BLaER1 treated with 17β-estradiol and CSF1 and Interleukin-3, amounts not matched to agents 10 nM and 100 nM (cell line): ENCODE measurements at regions not wholly inside any gene's neighbourhood (a gene's known extent, or its start where the extent isn't known, plus 50 kb on each side); places are given as distances from the start of the nearest gene placed in this dataset.
A peak's percentile ranks its signal among the peaks of the same experiment; 100 is the strongest.
"Not testable (repeated sequence)": the region's sequence is repeated elsewhere in the genome, so short reads cannot be mapped to it uniquely, and the experiment has no call there.

Experiments used
- H3K27ac ChIP-seq, 11 experiments: shearing (Covaris generic); formaldehyde crosslinking; 2 replicates each; pipeline ENCODE4 v1.8.1; 2022
- H3K27me3 ChIP-seq, 11 experiments: shearing (Covaris generic); formaldehyde crosslinking; 2 replicates each; pipeline ENCODE4 v1.8.1; 2022
- H3K36me3 ChIP-seq, 11 experiments: shearing (Covaris generic); formaldehyde crosslinking; 2 replicates each; pipeline ENCODE4 v1.8.1; 2022
- H3K4me1 ChIP-seq, 10 experiments: shearing (Covaris generic); formaldehyde crosslinking; 2 replicates each; pipeline ENCODE4 v1.8.1; 2022
- H3K4me2 ChIP-seq, 11 experiments: shearing (Covaris generic); formaldehyde crosslinking; 2 replicates each; pipeline ENCODE4 v1.8.1; 2022
- H3K4me3 ChIP-seq, 10 experiments: shearing (Covaris generic); formaldehyde crosslinking; 2 replicates each; pipeline ENCODE4 v1.8.1; 2022
- H3K9ac ChIP-seq, 11 experiments: shearing (Covaris generic); formaldehyde crosslinking; 2 replicates each; pipeline ENCODE4 v1.8.1; 2022
- H3K9me3 ChIP-seq, 11 experiments: shearing (Covaris generic); formaldehyde crosslinking; replicated peaks in 1 of 11; 2 replicates each; pipeline ENCODE4 v1.8.1; 2022
- H4K20me1 ChIP-seq, 11 experiments: shearing (Covaris generic); formaldehyde crosslinking; 2 replicates each; pipeline ENCODE4 v1.8.1; 2022
- Cebpa-rat ChIP-seq, 11 experiments: shearing (Covaris generic); IDR thresholded peaks; 2 replicates each; pipeline ENCODE4 v1.8.1; 2022

- Histone ChIP-seq H3K27me3 (peaks cover 0 to 27% (median 0%) of the 10 kb centered on the region in 11 experiments; a peak in 5 of 22 replicates), H3K4me2 (no peak overlapping the region), H4K20me1 (peaks cover 0 to 7% (median 0%) of the 10 kb centered on the region in 11 experiments; a peak in 1 of 22 replicates), H3K27ac (no peak overlapping the region), H3K36me3 (no peaks in the 10 kb centered on the region), H3K4me1 (peaks cover 0 to 45% (median 39%) of the 10 kb centered on the region in 10 experiments; a peak in 17 of 20 replicates), H3K9ac (no peak overlapping the region), H3K4me3 (no peak overlapping the region), H3K9me3 (peaks cover 0 to 5% (median 0%) of the 10 kb centered on the region in 11 experiments; a peak in 2 of 22 replicates)
- TF ChIP-seq Cebpa-rat (IDR thresholded peaks at IDR 0.05): no peak
Measured at GRCh38 chr17:77045441-77046041, 95.2 kb upstream of the SEC14L1 start.

- H3K4me3 ChIP-seq: no peak overlapping the region
- H3K4me1 ChIP-seq: peaks cover 5 to 62% (median 60%) of the 10 kb centered on the region in 10 experiments; a peak in 19 of 20 replicates
- peaks cover 0 to 8% (median 0%) of the 10 kb centered on the region in 11 experiments; a peak in 1 of 22 replicates for H4K20me1 ChIP-seq
- H3K4me2 ChIP-seq: peak overlapping the region in 9 of 11 experiments; percentile 2 to 97 (median 72); a peak in 18 of 22 replicates
- H3K36me3 ChIP-seq: no peaks in the 10 kb centered on the region
- TF ChIP-seq Cebpa-rat (IDR thresholded peaks at IDR 0.05): no peak
- H3K27me3 ChIP-seq: peaks cover 0 to 41% (median 0%) of the 10 kb centered on the region in 11 experiments; a peak in 5 of 22 replicates
- H3K27ac ChIP-seq: peak overlapping the region in 1 of 11 experiments; percentile 17; a peak in 1 of 22 replicates
- peaks cover 0 to 5% (median 0%) of the 10 kb centered on the region in 11 experiments; a peak in 2 of 22 replicates for H3K9me3 ChIP-seq
- H3K9ac ChIP-seq: peak overlapping the region in 1 of 11 experiments; percentile 14; a peak in 1 of 22 replicates
Measured at GRCh38 chr17:77049440-77049839, 91.3 kb upstream of the SEC14L1 start.

- peak overlapping the region in 9 of 11 experiments; percentile 51 to 97 (median 72); a peak in 18 of 22 replicates for H3K4me2 ChIP-seq
Measured at GRCh38 chr17:77050901-77051300, 89.9 kb upstream of the SEC14L1 start.

DNA sequence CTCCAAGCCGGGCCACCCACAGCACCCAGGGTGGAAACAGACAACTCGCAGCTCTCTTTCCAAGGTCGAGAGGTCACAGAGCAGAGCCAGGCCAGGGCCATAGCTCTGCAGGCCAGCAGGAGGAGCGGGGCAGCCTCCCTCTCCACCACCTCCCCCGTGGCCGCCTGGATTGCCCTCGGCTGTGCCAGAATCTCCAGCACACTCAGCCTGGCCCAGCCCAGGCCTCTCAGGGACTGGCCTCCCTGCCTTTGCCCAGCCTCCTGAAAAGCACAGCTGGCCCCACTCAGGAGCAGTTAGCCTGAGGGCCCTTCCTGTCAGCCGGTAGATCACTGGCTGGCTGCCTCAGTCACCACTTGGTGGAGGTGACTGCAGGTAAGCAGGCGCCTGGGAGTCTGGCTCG, 85.8 kb upstream of the SEC14L1 start:
- H4K20me1 ChIP-seq: peaks cover 0 to 7% (median 0%) of the 10 kb centered on the region in 11 experiments; a peak in 1 of 22 replicates
- no peaks in the 10 kb centered on the region for H3K36me3 ChIP-seq
- no peak for TF ChIP-seq Cebpa-rat (IDR thresholded peaks at IDR 0.05)
- H3K4me3 ChIP-seq: no peak overlapping the region
- peak overlapping the region in 8 of 11 experiments; percentile 87 to 97 (median 92); a peak in 15 of 22 replicates for H3K4me2 ChIP-seq
- peaks cover 0 to 42% (median 0%) of the 10 kb centered on the region in 11 experiments; a peak in 5 of 22 replicates for H3K27me3 ChIP-seq
- no peak overlapping the region for H3K27ac ChIP-seq
- H3K9me3 ChIP-seq: no peaks in the 10 kb centered on the region
- peaks cover 12 to 70% (median 68%) of the 10 kb centered on the region in 10 experiments for H3K4me1 ChIP-seq
- H3K9ac ChIP-seq: no peak overlapping the region

More at GRCh38 chr17:77050901-77051300, 89.9 kb upstream of the SEC14L1 start:
- not testable (repeated sequence) for H3K9me3 ChIP-seq, H3K36me3 ChIP-seq, H3K4me3 ChIP-seq, H4K20me1 ChIP-seq
- Histone ChIP-seq H3K27ac (peak overlapping the region in 2 of 11 experiments; percentile 17 to 36; a peak in 3 of 22 replicates), H3K4me1 (peaks cover 10 to 77% (median 74%) of the 10 kb centered on the region in 10 experiments), H3K27me3 (peaks cover 0 to 55% (median 0%) of the 10 kb centered on the region in 11 experiments; a peak in 6 of 22 replicates), H3K9ac (peak overlapping the region in 1 of 11 experiments; percentile 2; a peak in 1 of 22 replicates)

DNA sequence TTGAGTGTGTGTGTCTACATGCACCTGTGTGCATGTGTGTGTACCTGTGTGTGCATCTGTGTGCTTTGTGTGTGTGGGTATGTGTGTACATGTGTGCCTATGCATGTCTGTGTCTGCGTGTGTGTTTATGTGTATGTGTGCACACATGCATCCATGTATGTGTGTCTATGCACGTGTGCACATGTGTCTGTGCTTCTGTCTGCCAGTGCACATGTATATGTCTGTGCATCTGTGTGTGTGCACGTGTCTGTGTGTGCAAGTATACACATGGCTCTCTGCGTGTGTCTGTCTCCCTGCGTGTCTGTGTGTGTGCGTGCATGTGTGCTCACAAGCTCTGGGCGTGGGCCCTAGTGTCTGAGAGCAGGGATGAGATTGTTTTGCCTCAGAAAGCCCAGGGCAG, 85.3 kb upstream of the SEC14L1 start:
- Histone ChIP-seq H3K27me3 (peaks cover 0 to 37% (median 0%) of the 10 kb centered on the region in 11 experiments; a peak in 5 of 22 replicates), H3K9me3 (no peaks in the 10 kb centered on the region), H4K20me1 (peaks cover 0 to 5% (median 0%) of the 10 kb centered on the region in 11 experiments; a peak in 1 of 22 replicates), H3K4me2 (peak overlapping the region; percentile 66 to 97 (median 90); a peak in 21 of 22 replicates), H3K9ac (peak overlapping the region in 7 of 11 experiments; percentile 34 to 61 (median 48); a peak in 11 of 22 replicates), H3K27ac (no peak overlapping the region), H3K36me3 (no peaks in the 10 kb centered on the region), H3K4me3 (peak overlapping the region in 2 of 10 experiments; percentile 43 to 51; a peak in 2 of 20 replicates), H3K4me1 (peaks cover 12 to 65% (median 63%) of the 10 kb centered on the region in 10 experiments)
- TF ChIP-seq Cebpa-rat (IDR thresholded peaks at IDR 0.05): no peak

GRCh38 chr17:77058016-77058415, 82.8 kb upstream of the SEC14L1 start:
- Histone ChIP-seq H3K27me3 (peaks cover 0 to 21% (median 0%) of the 10 kb centered on the region in 11 experiments; a peak in 3 of 22 replicates), H3K9me3 (no peaks in the 10 kb centered on the region), H4K20me1 (peaks cover 0 to 5% (median 0%) of the 10 kb centered on the region in 11 experiments; a peak in 1 of 22 replicates), H3K4me1 (peaks cover 7 to 39% (median 37%) of the 10 kb centered on the region in 10 experiments), H3K4me3 (no peak overlapping the region), H3K36me3 (no peaks in the 10 kb centered on the region), H3K27ac (no peak overlapping the region), H3K9ac (no peak overlapping the region), H3K4me2 (no peak overlapping the region)
- TF ChIP-seq Cebpa-rat (IDR thresholded peaks at IDR 0.05): no peak

GRCh38 chr17:77061669-77062068, 79.1 kb upstream of the SEC14L1 start:
- no peaks in the 10 kb centered on the region for H3K9me3 ChIP-seq
- H3K9ac ChIP-seq: no peak overlapping the region
- H3K4me1 ChIP-seq: peaks cover 0 to 14% (median 6%) of the 10 kb centered on the region in 10 experiments; a peak in 14 of 20 replicates
- peaks cover 0 to 1% (median 0%) of the 10 kb centered on the region in 11 experiments; a peak in 1 of 22 replicates for H4K20me1 ChIP-seq
- no peak for TF ChIP-seq Cebpa-rat (IDR thresholded peaks at IDR 0.05)
- no peak overlapping the region for H3K27ac ChIP-seq
- H3K4me3 ChIP-seq: no peak overlapping the region
- H3K4me2 ChIP-seq: no peak overlapping the region
- H3K27me3 ChIP-seq: no peaks in the 10 kb centered on the region
- H3K36me3 ChIP-seq: no peaks in the 10 kb centered on the region

DNA sequence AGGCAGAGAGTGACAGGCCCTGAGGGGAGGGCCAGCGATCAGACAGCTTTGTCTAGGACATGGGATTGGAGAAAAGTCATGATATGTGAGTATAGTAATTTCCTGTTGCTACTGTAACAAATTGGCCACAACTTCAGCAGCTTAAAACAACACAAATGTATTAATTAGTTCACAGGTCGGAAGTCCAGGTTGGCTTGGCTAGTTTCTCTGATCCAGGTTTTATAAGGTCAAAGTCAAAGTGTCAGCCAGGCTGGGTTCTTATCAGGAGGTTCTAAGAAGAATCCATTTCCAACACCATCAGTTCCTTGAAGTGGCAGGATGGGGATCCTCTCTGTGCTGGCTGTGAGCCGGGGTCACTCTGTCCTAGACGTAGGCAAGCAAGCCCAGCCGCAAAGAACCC, 76.2 kb upstream of the SEC14L1 start:
- Histone ChIP-seq H3K27me3 (no peaks in the 10 kb centered on the region), H3K4me3 (no peak overlapping the region), H3K9ac (no peak overlapping the region), H3K9me3 (no peaks in the 10 kb centered on the region), H3K36me3 (no peaks in the 10 kb centered on the region), H4K20me1 (no peaks in the 10 kb centered on the region; a peak in 1 of 22 replicates), H3K4me2 (no peak overlapping the region), H3K4me1 (peaks cover 0 to 19% (median 7%) of the 10 kb centered on the region in 10 experiments; a peak in 14 of 20 replicates), H3K27ac (no peak overlapping the region)
- no peak for TF ChIP-seq Cebpa-rat (IDR thresholded peaks at IDR 0.05)

DNA sequence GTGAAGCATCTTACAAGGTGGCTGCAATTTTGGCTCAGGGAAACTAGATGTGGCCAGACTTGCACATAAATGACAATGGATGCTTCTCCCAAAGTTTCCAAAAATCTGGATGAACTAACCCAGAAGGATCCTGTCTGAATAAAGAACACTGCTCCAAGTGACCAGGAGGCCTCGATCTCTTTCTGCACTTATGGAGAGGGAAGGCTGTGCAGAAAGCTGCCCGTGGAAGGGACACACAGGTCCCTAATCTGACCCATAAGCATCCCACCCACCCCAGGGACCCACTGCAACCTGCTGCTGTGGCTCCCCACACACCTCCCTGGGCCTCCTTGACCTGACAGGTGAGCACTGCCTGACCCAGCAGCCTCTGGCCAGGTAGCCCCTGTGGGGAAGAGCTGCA, 74.6 kb upstream of the SEC14L1 start:
- Histone ChIP-seq H3K4me3 (no peak overlapping the region), H3K9ac (peak overlapping the region in 1 of 11 experiments; percentile 13; a peak in 1 of 22 replicates), H3K36me3 (no peaks in the 10 kb centered on the region), H4K20me1 (no peaks in the 10 kb centered on the region), H3K4me1 (peaks cover 0 to 19% (median 7%) of the 10 kb centered on the region in 10 experiments; a peak in 14 of 20 replicates), H3K27me3 (no peaks in the 10 kb centered on the region), H3K9me3 (no peaks in the 10 kb centered on the region), H3K27ac (no peak overlapping the region), H3K4me2 (peak overlapping the region in 8 of 11 experiments; percentile 31 to 63 (median 58); a peak in 13 of 22 replicates)
- no peak for TF ChIP-seq Cebpa-rat (IDR thresholded peaks at IDR 0.05)

DNA sequence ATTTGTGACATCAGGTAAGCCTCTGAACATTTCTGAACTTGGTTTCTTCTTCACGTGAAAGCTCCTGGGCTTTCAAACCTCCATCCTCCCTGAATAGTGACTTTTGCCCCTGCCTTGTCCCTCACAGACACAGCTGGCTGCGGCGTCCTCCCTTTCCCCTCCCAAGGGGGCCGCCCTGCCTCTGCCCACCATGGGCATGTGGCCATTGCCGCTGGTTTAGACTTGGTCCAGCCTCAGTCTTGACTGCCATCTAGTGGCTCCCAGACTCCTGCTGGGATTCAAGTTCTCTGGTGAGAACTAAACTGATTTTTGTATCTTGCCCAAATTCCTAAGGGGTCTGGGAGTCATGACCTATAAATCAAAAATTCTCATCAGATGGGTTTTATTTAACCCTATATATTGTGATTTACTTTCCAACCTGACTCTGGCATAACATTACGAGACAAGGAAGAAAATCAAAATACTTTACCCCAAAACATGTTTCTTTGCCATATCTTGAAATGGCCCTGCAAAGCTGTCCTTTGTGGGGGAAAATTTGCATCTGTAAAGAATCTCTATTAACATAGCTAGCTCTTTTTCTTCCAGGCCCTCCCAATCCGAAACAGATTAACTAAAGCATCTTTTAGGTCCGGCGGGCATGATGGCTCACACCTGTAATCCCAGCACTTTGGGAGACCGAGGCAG, 73.9 kb upstream of the SEC14L1 start:
- H3K9me3 ChIP-seq, H3K27me3 ChIP-seq, H3K4me3 ChIP-seq, H4K20me1 ChIP-seq, H3K36me3 ChIP-seq, H3K27ac ChIP-seq: not testable (repeated sequence)
- H3K4me2 ChIP-seq: peak overlapping the region in 9 of 11 experiments; percentile 15 to 63 (median 57); a peak in 16 of 22 replicates
- H3K9ac ChIP-seq: peak overlapping the region in 1 of 11 experiments; percentile 13; a peak in 2 of 22 replicates
- peaks cover 0 to 24% (median 9%) of the 10 kb centered on the region in 10 experiments; a peak in 14 of 20 replicates for H3K4me1 ChIP-seq
